A549 (cell line): ENCODE measurements at regions not wholly inside any gene's neighbourhood (a gene's known extent, or its start where the extent isn't known, plus 50 kb on each side); places are given as distances from the start of the nearest gene placed in this dataset.
"Not testable (repeated sequence)": the region's sequence is repeated elsewhere in the genome, so short reads cannot be mapped to it uniquely, and the experiment has no call there.

ENCODE experiments used
- ATAC-seq, 2 experiments: fragments of 200-7000 bp in 1 of 2; fragments of >200 bp in 1 of 2; cut with Nextera tagmentation in 1 of 2; cut with Tn5 transposase in 1 of 2; 3 replicates each; pipeline versions ENCODE4 v1.8.0 to v1.9.1; 2018 to 2020; ENCODE audit warnings: mild to moderate bottlenecking in 1 of 2, moderate library complexity in 1 of 2
- CTCF ChIA-PET: fragments of 300-600 bp; sonication (Branson Sonifier 250); formaldehyde crosslinking; extraction: SDS; loops from one replicate; lab custom pipeline; 2021; ENCODE audit warnings: antibody characterized with exemption, inconsistent platforms; lab: Yijun Ruan, JAX
- POLR2A ChIA-PET: fragments of 350-600 bp; formaldehyde crosslinking; extraction: SDS; loops from one replicate; lab custom pipeline; 2021; ENCODE audit warnings: antibody characterized with exemption, inconsistent platforms; lab: Yijun Ruan, JAX
- DNase-seq, 2 experiments: peaks; one replicate each; pipeline versions ENCODE4 v3.0.0 to v3.0.0-alpha.2; 2011 to 2016; ENCODE audit warnings: low read depth in 1 of 2, low spot score in 1 of 2
- FAIRE-seq: peaks from 2 replicates; lab custom pipeline; 2011; peaks lifted over from hg19 to GRCh38; lab: Jason Lieb, UNC
- H3K27ac ChIP-seq, 2 experiments: fragments of >200 bp; sonication (Bioruptor Twin); formaldehyde crosslinking; 3 replicates each; pipeline ENCODE4 v1.5.1; 2016 to 2017
- H3K4me1 ChIP-seq: fragments of >200 bp; sonication (Bioruptor Twin); formaldehyde crosslinking; 3 replicates; pipeline ENCODE4 v1.6.1; 2016
- H3K4me2 ChIP-seq: fragments of >200 bp; sonication (Bioruptor Twin); formaldehyde crosslinking; 3 replicates; pipeline ENCODE4 v1.6.1; 2016
- H3K4me3 ChIP-seq: fragments of >200 bp; sonication (Bioruptor Twin); formaldehyde crosslinking; 3 replicates; pipeline ENCODE4 v1.5.1; 2016
- H3K9me3 ChIP-seq: fragments of >200 bp; sonication (Bioruptor Twin); formaldehyde crosslinking; 3 replicates; pipeline ENCODE4 v1.6.1; 2016
- BHLHE40 ChIP-seq: IDR thresholded peaks from 2 replicates; pipeline ENCODE4 v1.6.1; 2012; ENCODE audit warnings: low read depth, low read length, inconsistent platforms
- HEYL ChIP-seq: fragments of 250-450 bp; sonication (Bioruptor Pico); IDR thresholded peaks from 2 replicates; pipeline ENCODE4 v1.8.0; 2021; ENCODE audit warnings: mild to moderate bottlenecking, moderate library complexity
- JUN ChIP-seq, 2 experiments: fragments of >200 bp; sonication (Bioruptor Twin); formaldehyde crosslinking; IDR thresholded peaks; 2 replicates in 1 of 2; 3 replicates in 1 of 2; pipeline ENCODE4 v1.6.1; 2016 to 2017
- NPAS2 ChIP-seq: fragments of 250-450 bp; sonication (Bioruptor Pico); IDR thresholded peaks from 2 replicates; pipeline ENCODE4 v1.8.0; 2022; ENCODE audit warnings: mild to moderate bottlenecking, moderate library complexity, borderline replicate concordance
- POLR2A ChIP-seq: IDR thresholded peaks from 2 replicates; pipeline ENCODE4 v1.6.1; 2012; ENCODE audit warnings: mild to moderate bottlenecking, low read length
- RNF2 ChIP-seq: fragments of 200-600 bp; sonication (generic); IDR thresholded peaks from 2 replicates; pipeline ENCODE4 v1.6.1; 2016; ENCODE audit warnings: low read depth, mild to moderate bottlenecking, antibody characterized with exemption, moderate library complexity, borderline replicate concordance
- SMC3 ChIP-seq: fragments of >200 bp; sonication (Bioruptor Twin); formaldehyde crosslinking; IDR thresholded peaks from 3 replicates; pipeline ENCODE4 v1.6.1; 2018; ENCODE audit warnings: inconsistent platforms
- ZFP36 ChIP-seq: fragments of 450-650 bp; IDR thresholded peaks from 2 replicates; pipeline ENCODE4 v1.6.1; 2014; ENCODE audit warnings: borderline replicate concordance; ENCODE audit not compliant: partially characterized antibody
- WGBS: methylation state at CpG from one replicate; pipeline ENCODE4 v1.1.6; 2017; ENCODE audit errors: missing lambda C conversion rate; 5-methylcytosine and 5-hydroxymethylcytosine counted together

- Histone ChIP-seq H3K27ac (no peak overlapping the region), H3K4me3 (no peak overlapping the region), H3K4me1 (no peaks in the 10 kb centered on the region), H3K9me3 (no peaks in the 10 kb centered on the region), H3K4me2 (no peak overlapping the region)
- FAIRE-seq (no peak), ATAC-seq (no peak), DNase-seq (no peak)
- POLR2A ChIA-PET, result no interaction called here
- CTCF ChIA-PET, result no interaction called here
- no peak for TF ChIP-seq ZFP36
- TF ChIP-seq POLR2A, result no peak
- TF ChIP-seq JUN (IDR thresholded peaks at IDR 0.05), result no peak
- no peak for TF ChIP-seq HEYL (CRISPR knock-in tag)
- no peak for TF ChIP-seq BHLHE40
- TF ChIP-seq RNF2, result no peak
- TF ChIP-seq NPAS2 (CRISPR knock-in tag), result no peak
- no peak for TF ChIP-seq SMC3
Measured at GRCh38 chr1:83490988-83491387, 507.9 kb downstream of the TTLL7 start.

DNA sequence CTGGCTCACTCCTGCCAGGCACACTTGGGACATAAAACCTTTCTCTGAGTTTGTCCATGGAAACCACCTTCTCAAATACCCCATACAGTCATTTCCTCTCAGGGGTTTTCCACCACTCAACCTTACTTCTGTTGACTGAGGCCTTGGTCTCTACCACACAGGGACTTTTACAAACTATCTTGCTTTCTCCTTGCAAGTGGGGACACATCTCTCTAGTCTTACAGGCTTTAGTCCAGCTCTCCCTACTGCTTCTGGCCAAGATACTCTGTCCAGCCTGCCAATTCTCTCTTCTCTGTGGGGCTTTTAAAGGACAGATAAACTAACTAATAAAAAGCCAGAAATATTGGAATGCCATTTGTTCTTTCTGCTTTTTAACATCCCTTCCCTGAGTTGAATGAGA lies 510.8 kb downstream of the TTLL7 start:
- H3K4me2 ChIP-seq, DNase-seq, H3K9me3 ChIP-seq, H3K4me3 ChIP-seq, H3K4me1 ChIP-seq, H3K27ac ChIP-seq, CTCF ChIA-PET, ATAC-seq, FAIRE-seq, POLR2A ChIA-PET: not testable (repeated sequence)

GRCh38 chr1:83487460-83487859 lies 511.5 kb downstream of the TTLL7 start:
- H3K4me2 ChIP-seq, ATAC-seq, H3K27ac ChIP-seq, H3K9me3 ChIP-seq, H3K4me3 ChIP-seq, POLR2A ChIA-PET, CTCF ChIA-PET, H3K4me1 ChIP-seq, DNase-seq: not testable (repeated sequence)
- WGBS, result 23% methylated on average over 1 of the region's 1 CpG
- peak; percentile 32 for FAIRE-seq

- H3K27ac ChIP-seq, H3K4me1 ChIP-seq, H3K4me2 ChIP-seq, H3K4me3 ChIP-seq, CTCF ChIA-PET, POLR2A ChIA-PET, ATAC-seq, H3K9me3 ChIP-seq, DNase-seq: not testable (repeated sequence)
- peak; percentile 73 for FAIRE-seq
- 17% methylated on average over 2 of the region's 2 CpGs for WGBS
Measured at GRCh38 chr1:83485314-83486019, 513.5 kb downstream of the TTLL7 start.

DNA sequence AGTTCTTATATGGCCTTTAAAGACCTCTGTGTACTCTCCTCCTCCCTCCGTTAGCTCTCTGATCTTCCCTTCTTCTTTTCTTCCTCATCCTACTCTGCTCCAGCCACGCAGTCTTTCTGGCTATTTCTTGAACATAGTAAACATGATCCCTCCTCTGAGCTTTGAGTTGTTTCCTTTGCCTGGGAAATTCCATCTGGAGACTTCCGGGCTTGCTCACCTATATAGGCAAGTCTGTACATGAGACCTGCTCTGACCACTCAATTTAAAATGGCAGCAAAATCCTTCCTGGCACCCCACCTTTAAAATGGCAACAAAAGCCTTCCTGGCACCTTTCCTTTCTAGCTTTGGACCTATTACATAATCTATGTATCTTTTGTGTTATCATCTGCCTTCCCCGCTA lies 517.6 kb downstream of the TTLL7 start:
- CTCF ChIA-PET, H3K9me3 ChIP-seq, H3K27ac ChIP-seq, H3K4me2 ChIP-seq, ATAC-seq, H3K4me3 ChIP-seq, POLR2A ChIA-PET, DNase-seq, FAIRE-seq, H3K4me1 ChIP-seq: not testable (repeated sequence)
- 29% methylated on average over 3 of the region's 4 CpGs for WGBS

GRCh38 chr1:83479591-83480239 lies 519.2 kb downstream of the TTLL7 start:
- ATAC-seq, H3K27ac ChIP-seq, H3K4me1 ChIP-seq, H3K9me3 ChIP-seq, CTCF ChIA-PET, H3K4me3 ChIP-seq, DNase-seq, FAIRE-seq, POLR2A ChIA-PET, H3K4me2 ChIP-seq: not testable (repeated sequence)
- WGBS, result 3% methylated on average over 5 of the region's 5 CpGs

DNA sequence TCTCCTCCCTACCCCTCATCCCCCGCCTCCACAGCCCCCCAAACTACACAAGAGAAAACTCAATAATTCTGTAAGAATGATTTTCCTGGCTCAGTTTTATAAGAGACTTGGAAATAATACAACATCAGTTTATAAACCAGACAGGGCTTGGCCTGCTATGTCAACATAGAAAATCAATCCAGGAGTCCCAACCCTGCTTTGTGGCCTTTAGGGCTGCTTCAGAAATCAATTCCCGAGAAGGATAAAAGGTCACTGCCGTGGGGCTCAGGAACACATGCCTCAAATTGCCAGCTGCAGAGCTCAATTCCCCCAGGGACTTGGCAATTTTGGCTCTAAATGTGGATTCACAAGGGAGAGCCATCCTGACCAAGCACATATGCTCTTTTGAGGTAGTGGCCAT lies 520.8 kb downstream of the TTLL7 start:
- ATAC-seq, POLR2A ChIA-PET, FAIRE-seq, H3K4me1 ChIP-seq, H3K4me2 ChIP-seq, H3K9me3 ChIP-seq, H3K27ac ChIP-seq, H3K4me3 ChIP-seq, DNase-seq, CTCF ChIA-PET: not testable (repeated sequence)
- 0% methylated on average over 3 of the region's 3 CpGs for WGBS

DNA sequence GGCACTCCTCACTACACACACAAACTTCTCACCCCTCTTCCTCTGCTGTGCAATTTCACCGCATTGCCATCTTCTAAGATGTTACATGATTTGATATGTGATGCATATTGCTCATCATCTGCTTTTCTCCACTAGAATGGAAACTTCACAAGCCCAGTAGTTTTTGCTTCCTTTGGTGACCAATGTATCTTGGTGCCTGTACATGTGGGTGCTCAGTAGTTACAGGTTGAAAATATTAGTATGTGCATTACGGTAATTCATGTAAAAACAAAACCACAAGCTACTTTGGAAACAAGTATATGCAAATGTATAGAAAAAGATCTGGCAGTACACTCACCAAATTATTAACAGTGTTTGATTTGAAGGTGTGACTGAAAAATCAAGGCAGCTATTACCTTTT lies 522.4 kb downstream of the TTLL7 start:
- H3K27ac ChIP-seq, H3K4me2 ChIP-seq, FAIRE-seq, H3K4me1 ChIP-seq, POLR2A ChIA-PET, H3K4me3 ChIP-seq, CTCF ChIA-PET, H3K9me3 ChIP-seq, DNase-seq, ATAC-seq: not testable (repeated sequence)
- WGBS, result 5% methylated on average over 2 of the region's 2 CpGs

- CTCF ChIA-PET, H3K4me1 ChIP-seq, H3K9me3 ChIP-seq, ATAC-seq, POLR2A ChIA-PET, H3K4me2 ChIP-seq, FAIRE-seq, H3K27ac ChIP-seq, DNase-seq, H3K4me3 ChIP-seq: not testable (repeated sequence)
- 10% methylated on average over 3 of the region's 3 CpGs for WGBS
Measured at GRCh38 chr1:83474946-83475345, 524.0 kb downstream of the TTLL7 start.

- 0% methylated on average over 3 of the region's 3 CpGs for WGBS
- H3K27ac ChIP-seq, H3K4me3 ChIP-seq, POLR2A ChIA-PET, FAIRE-seq, CTCF ChIA-PET, DNase-seq, H3K4me1 ChIP-seq, H3K4me2 ChIP-seq, ATAC-seq, H3K9me3 ChIP-seq: not testable (repeated sequence)
Measured at GRCh38 chr1:83473986-83474385, 524.9 kb downstream of the TTLL7 start.
